Chondrocyte (in vitro differentiated cells): ENCODE measurements at regions not wholly inside any gene's neighbourhood (a gene's known extent, or its start where the extent isn't known, plus 50 kb on each side); places are given as distances from the start of the nearest gene placed in this dataset.

Source experiments
- DNase-seq: peaks from one replicate; pipeline ENCODE4 v3.0.0; 2021; ENCODE audit warnings: mixed read lengths, low spot score
- H3K27ac Mint-ChIP-seq: one replicate; pipeline ENCODE4 v1.8.0; 2021; ENCODE audit warnings: mild to moderate bottlenecking, moderate library complexity, mixed read lengths; ENCODE audit not compliant: unreplicated experiment
- H3K27me3 Mint-ChIP-seq: 2 replicates; pipeline ENCODE4 v1.8.0; 2021; ENCODE audit warnings: low read depth, mixed read lengths
- H3K36me3 Mint-ChIP-seq: 2 replicates; pipeline ENCODE4 v1.8.0; 2021; ENCODE audit warnings: low read depth, mixed read lengths
- H3K4me1 Mint-ChIP-seq: 2 replicates; pipeline ENCODE4 v1.8.0; 2021; ENCODE audit warnings: low read depth, mild to moderate bottlenecking, mixed read lengths
- H3K4me3 Mint-ChIP-seq: one replicate; pipeline ENCODE4 v1.8.0; 2021; ENCODE audit warnings: mild to moderate bottlenecking, moderate library complexity, mixed read lengths; ENCODE audit not compliant: unreplicated experiment
- H3K9me3 Mint-ChIP-seq: 2 replicates; pipeline ENCODE4 v1.8.0; 2021; ENCODE audit warnings: low read depth, mixed read lengths
- TF ChIP-seq, protein P1 (sequence below): fragments of 200-600 bp; sonication (generic); IDR thresholded peaks from 2 replicates; pipeline ENCODE4 v1.5.0; 2021; ENCODE audit warnings: antibody characterized with exemption, mild to moderate bottlenecking, moderate library complexity

DNA sequence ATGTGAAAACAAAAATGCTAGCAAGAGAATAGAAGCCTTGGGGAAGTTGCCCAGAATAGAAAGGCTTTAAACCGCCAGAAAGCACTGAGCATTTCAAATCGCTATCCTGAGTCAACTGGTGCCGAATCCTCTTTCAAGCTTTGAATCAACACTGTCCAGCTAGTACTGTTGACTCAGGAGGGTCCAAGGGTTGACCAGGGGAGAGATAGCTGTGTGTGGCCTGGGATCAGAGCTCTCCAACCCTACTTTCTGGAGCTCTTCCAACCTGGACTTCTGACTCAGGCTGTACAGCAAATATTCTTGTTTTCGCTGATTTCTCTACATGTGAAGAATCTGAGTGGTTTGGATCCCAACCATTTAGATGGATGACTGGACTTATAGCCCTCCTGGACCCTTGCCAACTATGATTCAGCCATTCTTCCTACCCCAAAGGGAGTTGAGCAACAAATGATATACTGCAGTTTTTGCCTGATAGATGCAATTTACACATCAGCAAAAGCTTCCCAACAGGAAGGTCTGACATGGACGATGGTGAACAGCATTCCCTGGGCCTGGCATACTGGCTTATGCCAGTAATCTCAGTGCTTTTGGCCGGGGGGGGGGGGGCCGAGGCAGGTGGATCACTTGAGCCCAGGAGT is 154.0 kb upstream of the SDK2 start:
- peak overlapping the region; percentile 59 for H3K27ac Mint-ChIP-seq
- H3K27me3 Mint-ChIP-seq: peaks cover 19% of the 10 kb centered on the region
- H3K9me3 Mint-ChIP-seq: peaks cover 6% of the 10 kb centered on the region
- H3K4me3 Mint-ChIP-seq: no peak overlapping the region
- DNase-seq: no peak
- TF ChIP-seq, protein P1, sequence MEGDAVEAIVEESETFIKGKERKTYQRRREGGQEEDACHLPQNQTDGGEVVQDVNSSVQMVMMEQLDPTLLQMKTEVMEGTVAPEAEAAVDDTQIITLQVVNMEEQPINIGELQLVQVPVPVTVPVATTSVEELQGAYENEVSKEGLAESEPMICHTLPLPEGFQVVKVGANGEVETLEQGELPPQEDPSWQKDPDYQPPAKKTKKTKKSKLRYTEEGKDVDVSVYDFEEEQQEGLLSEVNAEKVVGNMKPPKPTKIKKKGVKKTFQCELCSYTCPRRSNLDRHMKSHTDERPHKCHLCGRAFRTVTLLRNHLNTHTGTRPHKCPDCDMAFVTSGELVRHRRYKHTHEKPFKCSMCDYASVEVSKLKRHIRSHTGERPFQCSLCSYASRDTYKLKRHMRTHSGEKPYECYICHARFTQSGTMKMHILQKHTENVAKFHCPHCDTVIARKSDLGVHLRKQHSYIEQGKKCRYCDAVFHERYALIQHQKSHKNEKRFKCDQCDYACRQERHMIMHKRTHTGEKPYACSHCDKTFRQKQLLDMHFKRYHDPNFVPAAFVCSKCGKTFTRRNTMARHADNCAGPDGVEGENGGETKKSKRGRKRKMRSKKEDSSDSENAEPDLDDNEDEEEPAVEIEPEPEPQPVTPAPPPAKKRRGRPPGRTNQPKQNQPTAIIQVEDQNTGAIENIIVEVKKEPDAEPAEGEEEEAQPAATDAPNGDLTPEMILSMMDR: no peak
- peaks cover 3% of the 10 kb centered on the region for H3K36me3 Mint-ChIP-seq
- peaks cover 20% of the 10 kb centered on the region for H3K4me1 Mint-ChIP-seq

DNA sequence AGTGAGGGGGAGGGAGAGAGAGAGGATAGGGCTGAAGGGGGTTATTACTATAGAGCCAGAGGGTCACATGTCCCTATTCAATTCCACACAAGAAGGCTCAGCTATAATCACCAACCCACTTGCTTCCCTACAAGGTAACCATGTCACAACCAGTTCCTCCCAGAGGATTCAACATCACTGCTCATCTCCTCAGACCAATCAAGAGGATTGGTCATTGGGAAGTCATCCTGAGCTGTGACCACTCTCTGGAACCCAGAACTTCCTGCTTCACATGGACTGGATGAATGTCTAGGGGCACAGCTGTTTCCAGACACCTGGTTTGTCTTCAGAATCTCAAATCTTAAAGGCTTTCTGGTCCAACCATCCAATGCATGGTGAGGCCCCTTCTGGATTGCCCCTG is 154.9 kb upstream of the SDK2 start:
- TF ChIP-seq, protein P1: no peak
- H3K9me3 Mint-ChIP-seq: peaks cover 6% of the 10 kb centered on the region
- H3K27me3 Mint-ChIP-seq: peaks cover 14% of the 10 kb centered on the region
- H3K27ac Mint-ChIP-seq: peak overlapping the region; percentile 51
- no peak for DNase-seq
- no peak overlapping the region for H3K4me3 Mint-ChIP-seq
- H3K4me1 Mint-ChIP-seq: peaks cover 20% of the 10 kb centered on the region
- H3K36me3 Mint-ChIP-seq: peaks cover 2% of the 10 kb centered on the region

DNA sequence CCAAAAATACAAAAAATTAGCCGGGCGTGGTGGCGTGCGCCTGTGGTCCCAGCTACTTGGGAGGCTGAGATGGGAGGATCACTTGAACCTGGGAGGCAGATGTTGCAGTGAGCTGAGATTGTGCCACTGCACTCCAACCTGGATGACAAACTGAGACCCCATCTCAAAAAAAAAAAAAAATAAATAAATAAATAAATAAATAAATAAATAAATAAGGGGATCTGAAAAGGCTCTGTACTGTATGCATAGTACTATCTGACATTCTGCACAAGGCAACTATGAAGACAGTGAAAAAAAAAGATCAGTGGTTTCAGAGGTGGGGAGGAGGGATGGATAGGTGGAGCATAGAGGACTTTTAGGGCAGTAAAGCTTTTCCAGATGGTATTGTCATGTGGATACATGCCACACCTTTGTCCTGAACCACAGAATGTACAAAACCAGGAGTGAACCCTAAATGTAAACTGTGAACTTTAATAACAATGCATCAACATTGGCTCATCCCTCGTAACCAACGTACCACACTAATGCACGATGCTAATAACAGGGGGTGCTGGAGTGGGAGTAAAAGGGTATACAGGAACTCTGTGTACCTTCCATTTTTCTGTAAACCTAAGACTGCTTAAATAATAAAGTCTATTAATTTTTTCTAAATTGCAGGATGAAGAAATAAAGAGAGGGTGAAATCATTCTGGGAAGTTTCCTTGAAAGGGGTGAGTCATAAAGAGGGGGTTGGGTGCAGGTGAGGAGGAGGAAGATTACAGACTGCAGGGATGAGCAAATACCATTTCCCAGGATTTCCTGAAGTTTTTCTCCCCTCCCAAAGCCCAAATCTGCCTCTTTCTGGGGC is 155.8 kb upstream of the SDK2 start:
- Mint-ChIP-seq H3K4me1 (peaks cover 20% of the 10 kb centered on the region), H3K36me3 (peaks cover 2% of the 10 kb centered on the region), H3K27ac (no peak overlapping the region), H3K4me3 (no peak overlapping the region), H3K9me3 (peaks cover 6% of the 10 kb centered on the region), H3K27me3 (peaks cover 15% of the 10 kb centered on the region)
- TF ChIP-seq, protein P1: no peak
- DNase-seq: no peak

DNA sequence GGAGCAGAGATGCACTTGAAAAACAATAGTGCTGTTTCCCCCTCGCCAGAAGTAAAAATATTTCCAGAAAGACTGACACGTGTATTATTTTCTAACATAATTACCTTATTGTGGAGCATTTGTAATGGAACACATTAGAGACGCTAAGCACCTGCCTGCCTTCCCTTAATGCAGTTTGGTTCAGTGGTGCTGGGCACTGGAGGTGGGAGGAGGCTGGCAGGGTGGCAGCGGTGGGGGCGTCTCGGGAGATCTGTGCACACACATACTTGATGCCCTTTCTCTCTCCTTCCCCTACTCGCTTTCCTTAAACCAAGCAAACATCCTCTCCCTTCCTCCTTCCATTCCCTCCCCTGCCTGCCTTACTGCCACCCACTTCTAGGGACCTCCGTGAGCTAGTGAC is 156.6 kb upstream of the SDK2 start:
- Mint-ChIP-seq H3K4me1 (peaks cover 20% of the 10 kb centered on the region), H3K4me3 (no peak overlapping the region), H3K27me3 (peaks cover 22% of the 10 kb centered on the region), H3K36me3 (peaks cover 5% of the 10 kb centered on the region), H3K27ac (no peak overlapping the region), H3K9me3 (peaks cover 11% of the 10 kb centered on the region)
- TF ChIP-seq, protein P1: no peak
- no peak for DNase-seq

DNA sequence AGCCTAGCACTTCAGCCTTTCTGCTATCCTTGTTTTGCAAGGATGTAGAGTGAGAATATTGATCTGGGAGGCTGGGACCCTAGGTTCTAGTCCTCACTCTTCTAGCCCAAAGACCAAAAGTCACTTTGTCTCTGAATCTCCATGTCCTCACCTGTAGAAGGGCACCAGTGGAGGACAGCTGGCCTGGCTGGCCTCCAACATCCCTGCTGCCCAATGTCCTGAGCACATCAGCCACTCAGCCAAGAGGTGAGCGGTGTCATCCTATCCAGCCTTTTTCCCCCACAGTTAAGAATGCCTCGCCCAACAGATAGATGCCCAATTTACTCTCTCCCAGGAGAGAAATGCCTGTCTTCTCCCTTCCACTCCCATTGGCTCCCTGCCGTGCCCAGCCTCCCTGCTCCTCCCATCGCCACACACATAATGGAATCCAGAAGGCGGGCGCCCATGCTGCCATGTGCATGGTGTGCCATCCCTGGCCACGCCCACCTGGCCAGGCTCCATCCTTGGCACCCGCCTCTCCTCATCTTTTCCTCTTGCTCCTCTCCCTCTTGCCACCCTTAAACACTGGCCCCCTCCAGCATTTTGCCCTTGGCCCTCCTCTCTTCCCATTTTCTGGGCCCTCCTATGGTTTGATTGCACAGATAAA is 157.3 kb upstream of the SDK2 start:
- no peak overlapping the region for H3K4me3 Mint-ChIP-seq
- H3K36me3 Mint-ChIP-seq: peaks cover 5% of the 10 kb centered on the region
- H3K27me3 Mint-ChIP-seq: peaks cover 22% of the 10 kb centered on the region
- peaks cover 20% of the 10 kb centered on the region for H3K4me1 Mint-ChIP-seq
- DNase-seq: no peak
- TF ChIP-seq, protein P1: no peak
- peaks cover 11% of the 10 kb centered on the region for H3K9me3 Mint-ChIP-seq
- no peak overlapping the region for H3K27ac Mint-ChIP-seq
